ENCODE measurements at regions not wholly inside any gene's neighbourhood (a gene's known extent, or its start where the extent isn't known, plus 50 kb on each side); places are given as distances from the start of the nearest gene placed in this dataset.

DNA sequence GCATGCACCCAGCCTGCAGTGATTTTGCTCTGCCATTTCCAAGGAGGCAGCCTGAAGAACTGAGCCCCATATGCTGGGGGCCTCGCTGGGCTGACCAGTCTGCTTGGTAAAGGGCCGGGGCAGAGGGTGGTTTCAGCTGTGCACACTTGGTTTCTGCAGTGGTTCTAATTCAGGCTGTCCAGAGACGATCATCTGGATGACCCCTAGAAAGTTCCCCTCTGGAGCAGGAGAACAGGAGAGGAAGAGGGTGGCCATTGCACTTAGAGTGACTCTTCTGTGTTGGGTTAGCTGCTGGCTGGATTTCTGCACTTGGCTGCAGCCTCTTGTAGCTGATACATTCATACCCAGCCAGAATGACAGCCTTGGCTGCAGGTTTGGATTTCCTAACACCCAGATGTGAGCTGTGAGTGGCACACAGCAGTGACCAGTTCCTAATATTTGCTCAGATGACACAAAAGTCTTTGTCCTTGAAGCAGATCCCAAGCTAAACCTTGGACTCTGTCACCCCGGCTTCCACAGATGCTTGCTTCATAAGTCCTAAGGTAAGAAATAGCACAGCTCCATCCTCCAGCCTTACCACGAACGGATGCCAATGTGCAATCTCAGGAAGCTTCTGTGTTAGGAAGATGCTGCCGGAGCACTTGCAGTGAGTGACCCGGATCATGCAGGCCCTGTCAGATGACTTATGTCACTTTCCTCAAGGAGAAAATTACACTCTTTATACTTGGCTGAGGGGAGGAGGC is 105.6 kb downstream of the HNRNPLL start (continued):
- TF ChIP-seq, protein P1, sequence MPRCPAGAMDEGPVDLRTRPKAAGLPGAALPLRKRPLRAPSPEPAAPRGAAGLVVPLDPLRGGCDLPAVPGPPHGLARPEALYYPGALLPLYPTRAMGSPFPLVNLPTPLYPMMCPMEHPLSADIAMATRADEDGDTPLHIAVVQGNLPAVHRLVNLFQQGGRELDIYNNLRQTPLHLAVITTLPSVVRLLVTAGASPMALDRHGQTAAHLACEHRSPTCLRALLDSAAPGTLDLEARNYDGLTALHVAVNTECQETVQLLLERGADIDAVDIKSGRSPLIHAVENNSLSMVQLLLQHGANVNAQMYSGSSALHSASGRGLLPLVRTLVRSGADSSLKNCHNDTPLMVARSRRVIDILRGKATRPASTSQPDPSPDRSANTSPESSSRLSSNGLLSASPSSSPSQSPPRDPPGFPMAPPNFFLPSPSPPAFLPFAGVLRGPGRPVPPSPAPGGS (CRISPR knock-in tag; IDR thresholded peaks at IDR 0.05) = no peak
- TF ChIP-seq BCL6 (CRISPR knock-in tag; IDR thresholded peaks at IDR 0.05) (peak; percentile 70; the same call in 1 of the 2 replicates), ZBTB21 (CRISPR knock-in tag; IDR thresholded peaks at IDR 0.05) (no peak), ZNF225 (CRISPR knock-in tag; IDR thresholded peaks at IDR 0.05) (no peak), SP1 (IDR thresholded peaks at IDR 0.05) (no peak), SP1 (CRISPR knock-in tag; IDR thresholded peaks at IDR 0.05) (no peak), ZNF33B (CRISPR knock-in tag; IDR thresholded peaks at IDR 0.05) (no peak), ZFP36 (IDR thresholded peaks at IDR 0.05; ENCODE audit: borderline replicate concordance, low read depth, low read length, partially characterized antibody) (no peak), ZNF678 (CRISPR knock-in tag; IDR thresholded peaks at IDR 0.05) (no peak), ZSCAN20 (CRISPR knock-in tag; IDR thresholded peaks at IDR 0.05; ENCODE audit: borderline replicate concordance) (no peak), ZNF672 (CRISPR knock-in tag; IDR thresholded peaks at IDR 0.05) (no peak), ZNF629 (CRISPR knock-in tag; conservative IDR thresholded peaks at IDR 0.05) (no peak; the same call in 1 of the 2 replicates), FOXJ3 (CRISPR knock-in tag; IDR thresholded peaks at IDR 0.05; ENCODE audit: borderline replicate concordance) (peak; percentile 38; the same call in 1 of the 2 replicates), SMAD1 (CRISPR knock-in tag; IDR thresholded peaks at IDR 0.05; ENCODE audit: borderline replicate concordance, low read depth) (no peak), NR2C2 (CRISPR knock-in tag; IDR thresholded peaks at IDR 0.05; ENCODE audit: borderline replicate concordance) (peak; percentile 61; the same call in 1 of the 2 replicates), ZFP36L1 (CRISPR knock-in tag; IDR thresholded peaks at IDR 0.05) (no peak), ZNF292 (CRISPR knock-in tag; IDR thresholded peaks at IDR 0.05; ENCODE audit: borderline replicate concordance, low read depth) (peak; percentile 100), ZNF777 (CRISPR knock-in tag; IDR thresholded peaks at IDR 0.05) (no peak), FIP1L1 (IDR thresholded peaks at IDR 0.05; ENCODE audit: borderline replicate concordance, insufficient read depth, low read depth, low read length) (no peak), RFX1 (IDR thresholded peaks at IDR 0.05) (no peak), MAFG (CRISPR knock-in tag; IDR thresholded peaks at IDR 0.05) (no peak), TCF7L2 (IDR thresholded peaks at IDR 0.05; ENCODE audit: low read depth, low read length) (no peak), ZBTB42 (CRISPR knock-in tag; IDR thresholded peaks at IDR 0.05) (0 out of 2 replicates have a peak, but pooled peaks have one; percentile 81), FOXK1 (CRISPR knock-in tag; IDR thresholded peaks at IDR 0.05; ENCODE audit: borderline replicate concordance, low read depth) (peak; percentile 48; the same call in 1 of the 2 replicates)
- TF ChIP-seq, protein P2, sequence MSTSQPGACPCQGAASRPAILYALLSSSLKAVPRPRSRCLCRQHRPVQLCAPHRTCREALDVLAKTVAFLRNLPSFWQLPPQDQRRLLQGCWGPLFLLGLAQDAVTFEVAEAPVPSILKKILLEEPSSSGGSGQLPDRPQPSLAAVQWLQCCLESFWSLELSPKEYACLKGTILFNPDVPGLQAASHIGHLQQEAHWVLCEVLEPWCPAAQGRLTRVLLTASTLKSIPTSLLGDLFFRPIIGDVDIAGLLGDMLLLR (CRISPR knock-in tag; IDR thresholded peaks at IDR 0.05) = peak; percentile 60; the same call in 1 of the 2 replicates
- TF ChIP-seq, protein P3, sequence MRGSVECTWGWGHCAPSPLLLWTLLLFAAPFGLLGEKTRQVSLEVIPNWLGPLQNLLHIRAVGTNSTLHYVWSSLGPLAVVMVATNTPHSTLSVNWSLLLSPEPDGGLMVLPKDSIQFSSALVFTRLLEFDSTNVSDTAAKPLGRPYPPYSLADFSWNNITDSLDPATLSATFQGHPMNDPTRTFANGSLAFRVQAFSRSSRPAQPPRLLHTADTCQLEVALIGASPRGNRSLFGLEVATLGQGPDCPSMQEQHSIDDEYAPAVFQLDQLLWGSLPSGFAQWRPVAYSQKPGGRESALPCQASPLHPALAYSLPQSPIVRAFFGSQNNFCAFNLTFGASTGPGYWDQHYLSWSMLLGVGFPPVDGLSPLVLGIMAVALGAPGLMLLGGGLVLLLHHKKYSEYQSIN (CRISPR knock-in tag; IDR thresholded peaks at IDR 0.05; ENCODE audit: borderline replicate concordance) = no peak
- TF ChIP-seq, protein P4, sequence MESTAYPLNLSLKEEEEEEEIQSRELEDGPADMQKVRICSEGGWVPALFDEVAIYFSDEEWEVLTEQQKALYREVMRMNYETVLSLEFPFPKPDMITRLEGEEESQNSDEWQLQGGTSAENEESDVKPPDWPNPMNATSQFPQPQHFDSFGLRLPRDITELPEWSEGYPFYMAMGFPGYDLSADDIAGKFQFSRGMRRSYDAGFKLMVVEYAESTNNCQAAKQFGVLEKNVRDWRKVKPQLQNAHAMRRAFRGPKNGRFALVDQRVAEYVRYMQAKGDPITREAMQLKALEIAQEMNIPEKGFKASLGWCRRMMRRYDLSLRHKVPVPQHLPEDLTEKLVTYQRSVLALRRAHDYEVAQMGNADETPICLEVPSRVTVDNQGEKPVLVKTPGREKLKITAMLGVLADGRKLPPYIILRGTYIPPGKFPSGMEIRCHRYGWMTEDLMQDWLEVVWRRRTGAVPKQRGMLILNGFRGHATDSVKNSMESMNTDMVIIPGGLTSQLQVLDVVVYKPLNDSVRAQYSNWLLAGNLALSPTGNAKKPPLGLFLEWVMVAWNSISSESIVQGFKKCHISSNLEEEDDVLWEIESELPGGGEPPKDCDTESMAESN (CRISPR knock-in tag; conservative IDR thresholded peaks at IDR 0.05) = 0 out of 2 replicates have a peak, but pooled peaks have one; percentile 62
